GM12878 (cell line): ENCODE measurements at regions not wholly inside any gene's neighbourhood (a gene's known extent, or its start where the extent isn't known, plus 50 kb on each side); places are given as distances from the start of the nearest gene placed in this dataset.

Experiments used
- CBFB ChIP-seq: IDR thresholded peaks from 2 replicates; pipeline ENCODE4 v1.6.1; 2016; ENCODE audit warnings: antibody characterized with exemption, low read depth
- CHD2 ChIP-seq: IDR thresholded peaks from 2 replicates; pipeline ENCODE4 v1.6.1; 2011; ENCODE audit warnings: low read depth, low read length, improper control_type of control experiment, borderline replicate concordance
- CREB1 ChIP-seq: IDR thresholded peaks from 2 replicates; pipeline ENCODE4 v1.6.1; 2012; ENCODE audit warnings: low read depth, mild to moderate bottlenecking, inconsistent platforms
- GABPA ChIP-seq: IDR thresholded peaks from 2 replicates; pipeline ENCODE4 v1.6.1; 2014; ENCODE audit warnings: antibody characterized with exemption, low read depth, mild to moderate bottlenecking, inconsistent platforms
- JUND ChIP-seq: IDR thresholded peaks from 2 replicates; pipeline ENCODE4 v1.6.1; 2012; ENCODE audit warnings: low read depth, mild to moderate bottlenecking, low read length, improper control_type of control experiment, moderate library complexity
- MEF2A ChIP-seq: IDR thresholded peaks from 2 replicates; pipeline ENCODE4 v1.6.1; 2011; ENCODE audit warnings: low read depth, mild to moderate bottlenecking, low read length, moderate library complexity; ENCODE audit not compliant: insufficient read depth
- NR2C2 ChIP-seq: IDR thresholded peaks from 2 replicates; pipeline ENCODE4 v1.6.1; 2011; ENCODE audit warnings: borderline replicate concordance, low read depth; ENCODE audit not compliant: control insufficient read depth, insufficient read length
- RFX5 ChIP-seq: IDR thresholded peaks from 2 replicates; pipeline ENCODE4 v1.6.1; 2011; ENCODE audit warnings: low read depth, low read length, improper control_type of control experiment
- TCF7 ChIP-seq: IDR thresholded peaks from 2 replicates; pipeline ENCODE4 v1.6.1; 2014; ENCODE audit warnings: antibody characterized with exemption, borderline replicate concordance
- TF ChIP-seq, protein P1 (sequence below), 3 experiments: IDR thresholded peaks in 2 of 3; conservative IDR thresholded peaks in 1 of 3; 2 replicates each; pipeline ENCODE4 v1.5.1; 2011; ENCODE audit warnings: low read depth in 3 of 3, low read length in 3 of 3, mild to moderate bottlenecking in 3 of 3, control low read depth in 2 of 3, moderate library complexity in 2 of 3, inconsistent platforms in 1 of 3, mixed read lengths in 1 of 3; ENCODE audit not compliant: control insufficient read depth in 2 of 3, insufficient read depth in 1 of 3; ENCODE audit errors: extremely low read depth in 1 of 3
- TF ChIP-seq, protein P2 (sequence below): fragments of 450-650 bp; formaldehyde crosslinking; IDR thresholded peaks from 2 replicates; pipeline ENCODE4 v1.4.0; 2020; ENCODE audit warnings: mild to moderate bottlenecking, moderate library complexity
- TF ChIP-seq, protein P3 (sequence below): IDR thresholded peaks from 2 replicates; pipeline ENCODE4 v1.6.1; 2011; ENCODE audit warnings: low read depth, mild to moderate bottlenecking, low read length, moderate library complexity, borderline replicate concordance; ENCODE audit errors: extremely low read depth

DNA sequence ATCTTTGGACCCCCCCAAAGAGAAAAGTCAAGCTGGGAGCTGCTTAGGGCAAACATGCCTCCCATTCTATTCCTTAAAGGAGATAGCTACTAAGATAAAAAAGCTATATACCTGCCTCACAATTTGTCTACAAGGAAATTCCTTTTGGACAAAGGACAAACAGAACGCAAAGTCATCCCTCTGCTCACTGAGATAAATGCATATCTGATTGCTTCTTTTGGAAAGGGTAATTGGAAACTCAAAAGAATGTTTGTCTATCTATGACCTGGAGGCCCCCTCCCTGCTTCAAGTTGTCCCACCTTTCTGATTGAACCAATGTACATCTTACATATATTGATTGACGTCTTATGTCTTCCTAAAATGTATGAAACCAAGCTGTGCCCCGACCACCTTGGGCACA, 80.9 kb upstream of the FUT8 start:
- TF ChIP-seq MEF2A (no peak), GABPA (no peak), CBFB (no peak), TCF7 (no peak), NR2C2 (no peak), CHD2 (no peak), RFX5 (no peak), CREB1 (no peak), JUND (no peak)
- TF ChIP-seq, protein P1, sequence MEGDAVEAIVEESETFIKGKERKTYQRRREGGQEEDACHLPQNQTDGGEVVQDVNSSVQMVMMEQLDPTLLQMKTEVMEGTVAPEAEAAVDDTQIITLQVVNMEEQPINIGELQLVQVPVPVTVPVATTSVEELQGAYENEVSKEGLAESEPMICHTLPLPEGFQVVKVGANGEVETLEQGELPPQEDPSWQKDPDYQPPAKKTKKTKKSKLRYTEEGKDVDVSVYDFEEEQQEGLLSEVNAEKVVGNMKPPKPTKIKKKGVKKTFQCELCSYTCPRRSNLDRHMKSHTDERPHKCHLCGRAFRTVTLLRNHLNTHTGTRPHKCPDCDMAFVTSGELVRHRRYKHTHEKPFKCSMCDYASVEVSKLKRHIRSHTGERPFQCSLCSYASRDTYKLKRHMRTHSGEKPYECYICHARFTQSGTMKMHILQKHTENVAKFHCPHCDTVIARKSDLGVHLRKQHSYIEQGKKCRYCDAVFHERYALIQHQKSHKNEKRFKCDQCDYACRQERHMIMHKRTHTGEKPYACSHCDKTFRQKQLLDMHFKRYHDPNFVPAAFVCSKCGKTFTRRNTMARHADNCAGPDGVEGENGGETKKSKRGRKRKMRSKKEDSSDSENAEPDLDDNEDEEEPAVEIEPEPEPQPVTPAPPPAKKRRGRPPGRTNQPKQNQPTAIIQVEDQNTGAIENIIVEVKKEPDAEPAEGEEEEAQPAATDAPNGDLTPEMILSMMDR (IDR thresholded peaks at IDR 0.05 in 2 of 3, conservative IDR thresholded peaks at IDR 0.05 in 1 of 3; ENCODE audit: control insufficient read depth in 2 of 3, extremely low read depth in 1 of 3, insufficient read depth in 1 of 3, low read depth in 3 of 3, low read length in 3 of 3) = no peak
- TF ChIP-seq, protein P2, sequence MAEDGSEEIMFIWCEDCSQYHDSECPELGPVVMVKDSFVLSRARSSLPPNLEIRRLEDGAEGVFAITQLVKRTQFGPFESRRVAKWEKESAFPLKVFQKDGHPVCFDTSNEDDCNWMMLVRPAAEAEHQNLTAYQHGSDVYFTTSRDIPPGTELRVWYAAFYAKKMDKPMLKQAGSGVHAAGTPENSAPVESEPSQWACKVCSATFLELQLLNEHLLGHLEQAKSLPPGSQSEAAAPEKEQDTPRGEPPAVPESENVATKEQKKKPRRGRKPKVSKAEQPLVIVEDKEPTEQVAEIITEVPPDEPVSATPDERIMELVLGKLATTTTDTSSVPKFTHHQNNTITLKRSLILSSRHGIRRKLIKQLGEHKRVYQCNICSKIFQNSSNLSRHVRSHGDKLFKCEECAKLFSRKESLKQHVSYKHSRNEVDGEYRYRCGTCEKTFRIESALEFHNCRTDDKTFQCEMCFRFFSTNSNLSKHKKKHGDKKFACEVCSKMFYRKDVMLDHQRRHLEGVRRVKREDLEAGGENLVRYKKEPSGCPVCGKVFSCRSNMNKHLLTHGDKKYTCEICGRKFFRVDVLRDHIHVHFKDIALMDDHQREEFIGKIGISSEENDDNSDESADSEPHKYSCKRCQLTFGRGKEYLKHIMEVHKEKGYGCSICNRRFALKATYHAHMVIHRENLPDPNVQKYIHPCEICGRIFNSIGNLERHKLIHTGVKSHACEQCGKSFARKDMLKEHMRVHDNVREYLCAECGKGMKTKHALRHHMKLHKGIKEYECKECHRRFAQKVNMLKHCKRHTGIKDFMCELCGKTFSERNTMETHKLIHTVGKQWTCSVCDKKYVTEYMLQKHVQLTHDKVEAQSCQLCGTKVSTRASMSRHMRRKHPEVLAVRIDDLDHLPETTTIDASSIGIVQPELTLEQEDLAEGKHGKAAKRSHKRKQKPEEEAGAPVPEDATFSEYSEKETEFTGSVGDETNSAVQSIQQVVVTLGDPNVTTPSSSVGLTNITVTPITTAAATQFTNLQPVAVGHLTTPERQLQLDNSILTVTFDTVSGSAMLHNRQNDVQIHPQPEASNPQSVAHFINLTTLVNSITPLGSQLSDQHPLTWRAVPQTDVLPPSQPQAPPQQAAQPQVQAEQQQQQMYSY (CRISPR knock-in tag) = no peak
- TF ChIP-seq, protein P3, sequence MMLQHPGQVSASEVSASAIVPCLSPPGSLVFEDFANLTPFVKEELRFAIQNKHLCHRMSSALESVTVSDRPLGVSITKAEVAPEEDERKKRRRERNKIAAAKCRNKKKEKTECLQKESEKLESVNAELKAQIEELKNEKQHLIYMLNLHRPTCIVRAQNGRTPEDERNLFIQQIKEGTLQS = no peak
